CD4-positive, alpha-beta T cell treated with Interleukin-10 for 1 hour (primary cell): ENCODE measurements at regions not wholly inside any gene's neighbourhood (a gene's known extent, or its start where the extent isn't known, plus 50 kb on each side); places are given as distances from the start of the nearest gene placed in this dataset.
"Not testable (repeated sequence)": the region's sequence is repeated elsewhere in the genome, so short reads cannot be mapped to it uniquely, and the experiment has no call there.

ENCODE experiments used
- DNase-seq: peaks from one replicate; pipeline ENCODE4 v3.0.0-alpha.2; 2020

- DNase-seq: not testable (repeated sequence)
These were observed 136.7 kb downstream of the HAO1 start for GRCh38 chr20:7803411-7804151.

GRCh38 chr20:7806831-7807230, 133.4 kb downstream of the HAO1 start:
- DNase-seq: no peak

- no peak for DNase-seq
These were observed 123.0 kb downstream of the HAO1 start for GRCh38 chr20:7817286-7817685.

GRCh38 chr20:7818477-7818876, 121.8 kb downstream of the HAO1 start:
- no peak for DNase-seq

- no peak for DNase-seq
These were observed 119.4 kb downstream of the HAO1 start for GRCh38 chr20:7820897-7821296.

GRCh38 chr20:7822772-7823171, 117.5 kb downstream of the HAO1 start:
- DNase-seq: no peak

GRCh38 chr20:7828437-7828836, 111.8 kb downstream of the HAO1 start:
- DNase-seq: no peak

GRCh38 chr20:7829031-7829430, 111.2 kb downstream of the HAO1 start:
- no peak for DNase-seq

- DNase-seq: no peak
These were observed 110.5 kb downstream of the HAO1 start for GRCh38 chr20:7829776-7830175.
